Breast epithelium (tissue), 3 donors: ENCODE measurements at regions not wholly inside any gene's neighbourhood (a gene's known extent, or its start where the extent isn't known, plus 50 kb on each side); places are given as distances from the start of the nearest gene placed in this dataset.

Source experiments
- CTCF ChIP-seq, 3 donors: fragments of 450-650 bp; IDR thresholded peaks; one replicate each; pipeline ENCODE4 v1.5.1; 2016 to 2017; ENCODE audit warnings: antibody characterized with exemption in 3 of 3, mild to moderate bottlenecking in 3 of 3, moderate library complexity in 3 of 3
- POLR2A ChIP-seq: fragments of 450-650 bp; IDR thresholded peaks from one replicate; pipeline ENCODE4 v1.6.1; 2016; ENCODE audit warnings: antibody characterized with exemption, mild to moderate bottlenecking, moderate library complexity
- POLR2AphosphoS5 ChIP-seq, 3 donors: sonication (generic); formaldehyde crosslinking; IDR thresholded peaks; one replicate each; pipeline ENCODE4 v1.6.1; 2017; ENCODE audit warnings: antibody characterized with exemption in 3 of 3

GRCh38 chr3:30256474-30256873 lies 349.9 kb upstream of the TGFBR2 start:
- no peak for TF ChIP-seq CTCF (IDR thresholded peaks at IDR 0.05)
- TF ChIP-seq POLR2A, result no peak
- no peak for TF ChIP-seq POLR2AphosphoS5 (IDR thresholded peaks at IDR 0.05)
